ENCODE measurements at regions not wholly inside any gene's neighbourhood (a gene's known extent, or its start where the extent isn't known, plus 50 kb on each side); places are given as distances from the start of the nearest gene placed in this dataset.

- DNase-seq, result no peak
- intact Hi-C loops (cut with DNase I), result no loop called here
Measured at GRCh38 chr2:122515731-122516290, 760.4 kb downstream of the TSN start.

GRCh38 chr2:122516775-122517174, 761.3 kb downstream of the TSN start:
- DNase-seq, result no peak
- intact Hi-C loops (cut with DNase I), result no loop called here

DNA sequence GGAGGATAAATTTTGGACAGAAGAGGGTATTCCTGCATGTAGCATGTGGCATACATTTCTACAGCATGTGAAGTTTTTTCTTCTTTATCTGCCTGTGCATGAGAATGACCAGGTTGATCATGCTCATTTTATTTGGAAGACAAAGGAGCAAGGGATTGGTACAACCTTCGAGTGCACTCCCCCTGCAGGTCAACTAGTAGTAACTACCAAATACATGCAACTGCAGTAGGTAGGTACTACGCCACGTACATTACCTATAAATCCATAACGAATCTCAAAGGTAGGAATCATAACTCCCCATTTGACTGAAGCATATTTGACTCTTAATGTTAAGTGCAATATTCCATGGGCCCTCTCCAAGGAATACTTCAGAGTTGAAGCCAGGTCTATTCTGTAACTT, 763.9 kb downstream of the TSN start:
- intact Hi-C loops (cut with DNase I), result no loop called here
- no peak for DNase-seq

DNA sequence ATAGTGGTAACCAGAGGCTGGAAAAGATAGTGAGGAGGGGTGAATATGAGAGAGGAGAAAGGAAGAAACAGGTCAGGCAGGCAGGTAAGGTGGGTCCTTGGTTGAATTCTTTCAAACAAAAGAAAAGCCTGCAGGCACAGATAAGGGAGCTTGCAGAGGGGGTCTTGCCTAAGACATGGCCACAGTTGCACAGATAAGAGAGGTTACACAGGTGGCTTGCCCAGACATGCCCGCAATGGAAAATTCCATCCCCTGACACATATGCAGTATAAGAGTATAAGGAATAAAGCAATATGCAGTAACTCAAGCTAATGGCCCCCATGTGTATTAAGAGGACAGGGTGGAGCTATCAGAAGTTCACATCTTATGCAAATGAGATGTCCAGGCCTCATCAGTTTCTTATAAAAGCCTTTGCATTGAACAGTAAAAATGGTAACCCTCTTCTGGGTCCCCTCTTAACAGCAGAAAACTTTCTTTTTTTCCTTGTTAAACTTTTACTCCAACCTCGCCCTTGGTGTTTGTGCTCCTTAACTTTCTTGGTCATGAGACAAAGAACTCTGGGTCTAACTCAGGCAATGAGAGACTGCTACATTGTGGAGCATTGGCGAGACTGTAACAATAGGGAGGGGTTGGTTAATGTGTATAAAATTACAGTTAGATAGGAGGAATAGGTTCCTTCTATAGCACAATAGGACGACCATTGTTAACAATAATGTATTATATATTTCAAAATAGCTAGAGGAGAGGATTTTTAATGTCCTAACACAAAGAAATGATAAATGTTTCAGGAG, 764.6 kb downstream of the TSN start:
- no peak for DNase-seq
- intact Hi-C loops (cut with DNase I), result no loop called here

- intact Hi-C loops (cut with DNase I), result no loop called here
- no peak for DNase-seq
Measured at GRCh38 chr2:122523143-122523542, 767.7 kb downstream of the TSN start.

- no peak for DNase-seq
- intact Hi-C loops (cut with DNase I), result no loop called here
Measured at GRCh38 chr2:122523981-122524380, 768.5 kb downstream of the TSN start.

DNA sequence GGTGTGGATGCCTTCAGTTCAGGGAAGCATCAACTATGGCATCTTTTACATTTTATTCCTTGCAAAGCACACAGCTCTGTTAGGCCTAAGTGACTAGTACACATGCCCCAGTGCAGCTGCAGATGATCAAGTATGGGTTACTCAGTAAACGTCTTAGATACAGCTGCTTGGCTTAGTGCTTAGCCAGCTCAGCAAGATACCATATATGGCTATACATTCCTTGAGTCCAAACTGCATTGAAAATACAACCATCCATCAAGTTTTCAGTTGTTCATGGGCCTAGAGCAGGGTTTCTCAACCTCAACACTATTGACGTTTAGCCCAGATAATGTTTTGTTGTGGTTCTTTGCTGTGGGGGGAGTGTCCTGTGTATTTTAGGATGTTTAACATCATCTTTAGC, 769.9 kb downstream of the TSN start:
- no peak for DNase-seq

DNA sequence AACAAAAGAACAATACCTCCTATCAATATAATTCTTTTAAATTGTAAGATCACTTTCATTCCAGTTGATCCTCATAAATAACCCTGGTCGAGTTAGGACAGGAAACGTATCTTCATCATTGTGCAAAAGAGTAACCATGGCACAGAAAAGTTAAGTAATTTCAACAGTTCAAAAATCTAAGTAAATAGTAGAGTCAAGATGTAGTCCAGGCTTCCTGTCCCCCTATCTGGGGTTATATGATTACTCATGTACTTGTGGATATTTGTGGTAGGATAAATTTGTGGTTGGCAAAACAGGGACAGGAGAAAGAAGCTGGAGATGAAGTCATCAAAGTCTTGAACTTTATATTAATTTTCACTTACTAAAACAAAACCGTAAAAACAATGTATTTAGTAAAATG, 772.6 kb downstream of the TSN start:
- no peak for DNase-seq
- intact Hi-C loops (cut with DNase I), result no loop called here

More for the DNA sequence above, 769.9 kb downstream of the TSN start:
- intact Hi-C loops (cut with DNase I), result no loop called here

- intact Hi-C loops (cut with DNase I), result no loop called here
Measured at GRCh38 chr2:122528958-122529705, 773.7 kb downstream of the TSN start.

DNA sequence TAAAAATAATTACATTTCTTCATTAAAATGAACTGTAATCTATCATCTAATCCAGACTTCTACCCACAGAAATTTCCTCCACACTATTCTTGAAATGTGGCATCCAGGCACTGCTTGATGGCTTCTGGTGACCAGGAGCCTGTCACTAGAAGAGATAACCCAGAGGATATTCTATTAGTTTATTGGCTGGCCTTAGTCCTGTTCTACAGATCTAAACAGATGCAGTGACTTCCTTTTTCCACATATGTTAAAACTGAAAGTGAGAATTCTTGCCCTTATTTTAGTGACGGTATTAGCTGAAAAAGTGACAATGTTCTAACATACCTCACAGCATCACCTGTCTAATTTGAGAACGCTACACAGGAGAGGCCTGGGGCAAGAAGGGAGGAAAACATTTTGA, 775.4 kb downstream of the TSN start:
- intact Hi-C loops (cut with DNase I), result no loop called here
- DNase-seq, result no peak

More at GRCh38 chr2:122528958-122529705, 773.7 kb downstream of the TSN start:
- peak in 7 of 10 donors; percentile 18 to 89 (median 49) for DNase-seq

DNA sequence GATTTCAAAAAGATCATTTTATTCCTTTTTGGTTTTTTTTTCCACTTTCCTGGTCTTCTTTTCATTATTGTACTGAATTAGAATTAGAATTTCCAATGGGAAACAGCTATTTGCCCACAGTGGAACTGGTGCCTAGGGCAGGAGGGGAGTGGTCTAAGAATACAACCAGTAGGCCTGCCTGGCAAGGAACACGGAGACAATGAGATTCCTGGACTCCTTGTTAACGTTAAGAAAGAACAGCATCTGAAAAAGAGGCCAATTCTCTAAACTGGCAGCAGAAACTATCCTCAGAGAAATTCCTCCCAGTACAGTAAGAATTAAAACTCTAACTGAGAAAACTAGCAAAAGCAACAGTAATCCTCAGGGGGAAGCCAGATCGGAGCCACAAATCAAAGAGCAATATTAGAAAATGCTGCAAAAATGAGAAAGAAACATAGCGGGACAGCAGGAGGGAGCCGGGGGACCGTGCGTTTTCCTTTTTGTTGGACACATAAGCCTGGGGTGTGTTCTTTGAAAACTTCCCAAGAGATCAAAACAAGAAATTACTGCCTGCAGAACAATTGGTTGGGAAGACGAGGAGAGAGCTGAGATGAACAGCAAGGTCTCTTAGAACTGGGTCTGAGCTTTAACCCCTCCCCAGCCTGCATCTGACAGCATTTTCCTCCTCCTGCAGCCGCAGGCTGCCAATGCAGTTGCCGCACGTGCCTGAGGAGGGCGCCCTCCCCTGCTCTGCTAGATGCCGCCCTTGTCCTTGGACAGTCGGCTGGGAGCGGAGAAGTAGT, 776.0 kb downstream of the TSN start:
- DNase-seq, result peak in 1 of 10 donors; percentile 70
- intact Hi-C loops (cut with DNase I), result no loop called here

- intact Hi-C loops (cut with DNase I), result no loop called here
- no peak for DNase-seq
Measured at GRCh38 chr2:122532072-122532344, 776.6 kb downstream of the TSN start.

DNA sequence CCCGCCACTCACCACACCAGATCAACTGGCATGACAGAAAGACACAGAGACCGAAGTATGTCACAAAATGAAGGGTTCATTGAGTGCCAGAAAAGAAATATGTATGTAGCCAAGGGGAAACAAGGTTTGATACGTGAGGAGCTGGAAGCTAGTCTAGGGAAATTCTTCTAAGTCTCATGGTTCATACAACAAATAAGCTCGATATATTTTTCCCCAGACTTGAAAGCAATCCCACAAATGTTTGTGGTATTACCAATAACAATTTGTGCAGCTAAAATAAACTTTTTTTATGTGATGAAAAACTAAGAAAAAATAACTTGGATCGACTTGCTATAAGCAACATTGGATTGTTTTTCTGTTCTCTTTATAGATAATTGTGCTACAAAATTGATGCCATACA, 777.0 kb downstream of the TSN start:
- no peak for DNase-seq
- intact Hi-C loops (cut with DNase I), result no loop called here

- no peak for DNase-seq
- intact Hi-C loops (cut with DNase I), result no loop called here
Measured at GRCh38 chr2:122535960-122536505, 780.6 kb downstream of the TSN start.

DNA sequence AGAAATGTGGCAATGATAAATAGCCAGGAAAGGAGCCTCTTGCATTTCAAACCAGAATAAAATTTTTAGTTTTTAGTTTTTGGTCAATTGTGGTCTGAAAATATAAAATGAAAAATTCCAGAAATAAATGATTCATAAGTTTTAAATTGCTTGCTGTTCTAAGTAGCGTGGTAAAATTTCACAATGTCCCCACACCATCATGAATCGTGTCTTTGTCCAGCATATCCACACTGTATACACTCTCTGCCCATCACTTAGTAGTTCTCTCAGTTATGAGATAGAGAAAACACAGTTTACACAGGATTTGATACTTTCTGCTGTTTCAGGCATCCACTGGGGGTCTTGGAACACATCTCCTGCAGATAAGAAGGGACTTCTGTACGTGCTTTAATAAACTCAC, 783.9 kb downstream of the TSN start:
- intact Hi-C loops (cut with DNase I), result no loop called here
- no peak for DNase-seq

GRCh38 chr2:122539920-122540319, 784.5 kb downstream of the TSN start:
- DNase-seq, result no peak
- intact Hi-C loops (cut with DNase I), result no loop called here

GRCh38 chr2:122542236-122542635, 786.8 kb downstream of the TSN start:
- no peak for DNase-seq
- intact Hi-C loops (cut with DNase I), result no loop called here

DNA sequence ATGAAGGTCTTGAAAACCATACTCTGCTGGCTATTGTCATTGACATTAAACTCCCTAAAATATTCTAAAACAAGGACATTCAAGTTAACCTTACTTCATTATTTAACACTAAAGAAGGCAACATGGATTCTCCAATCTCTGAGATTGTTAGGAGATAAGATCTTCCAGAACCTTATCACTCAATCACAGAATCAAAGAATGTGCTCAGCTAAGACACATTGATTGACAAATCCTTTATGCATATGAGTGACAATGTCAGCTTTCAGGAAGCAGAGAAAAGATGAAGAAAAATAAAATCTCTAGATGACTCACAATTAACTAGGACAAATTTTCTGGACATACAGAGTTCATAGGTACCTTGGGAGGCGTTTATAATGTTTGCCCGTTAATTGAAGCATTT, 787.2 kb downstream of the TSN start:
- intact Hi-C loops (cut with DNase I), result no loop called here

GRCh38 chr2:122543815-122544214, 788.4 kb downstream of the TSN start:
- DNase-seq, result no peak
- intact Hi-C loops (cut with DNase I), result no loop called here

More for the DNA sequence above, 787.2 kb downstream of the TSN start:
- DNase-seq, result no peak

DNA sequence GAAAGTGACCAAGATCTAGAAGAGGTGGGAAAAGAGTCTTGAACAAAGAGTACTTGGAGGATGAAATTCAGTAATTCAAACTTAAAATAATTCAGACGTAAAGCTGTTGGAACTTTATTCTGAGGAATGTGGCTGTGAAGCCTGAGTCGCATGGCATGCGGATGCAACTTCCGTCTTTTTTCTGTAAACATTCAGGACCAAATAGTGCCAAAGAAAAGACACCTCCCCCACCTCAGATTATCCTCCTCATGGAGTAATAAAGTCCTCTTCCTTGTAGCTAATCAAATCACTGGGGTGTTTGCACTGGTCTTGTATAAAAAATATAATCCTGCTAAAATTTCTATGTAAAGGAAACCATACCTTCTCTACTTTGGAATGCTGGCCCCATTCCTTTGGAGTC, 790.4 kb downstream of the TSN start:
- no peak for DNase-seq

GRCh38 chr2:122562775-122563174, 807.3 kb downstream of the TSN start:
- intact Hi-C loops (cut with DNase I), result no loop called here
- DNase-seq, result no peak

More for the DNA sequence above, 790.4 kb downstream of the TSN start:
- intact Hi-C loops (cut with DNase I), result no loop called here

All from posterior cingulate gyrus (tissue), 11 donors.